Non-pigmented ciliary epithelial cell (primary cell): ENCODE measurements at regions not wholly inside any gene's neighbourhood (a gene's known extent, or its start where the extent isn't known, plus 50 kb on each side); places are given as distances from the start of the nearest gene placed in this dataset.

Experiments
- DNase-seq: peaks from one replicate; pipeline ENCODE4 v3.0.0-alpha.2; 2010; ENCODE audit warnings: low read depth

DNA sequence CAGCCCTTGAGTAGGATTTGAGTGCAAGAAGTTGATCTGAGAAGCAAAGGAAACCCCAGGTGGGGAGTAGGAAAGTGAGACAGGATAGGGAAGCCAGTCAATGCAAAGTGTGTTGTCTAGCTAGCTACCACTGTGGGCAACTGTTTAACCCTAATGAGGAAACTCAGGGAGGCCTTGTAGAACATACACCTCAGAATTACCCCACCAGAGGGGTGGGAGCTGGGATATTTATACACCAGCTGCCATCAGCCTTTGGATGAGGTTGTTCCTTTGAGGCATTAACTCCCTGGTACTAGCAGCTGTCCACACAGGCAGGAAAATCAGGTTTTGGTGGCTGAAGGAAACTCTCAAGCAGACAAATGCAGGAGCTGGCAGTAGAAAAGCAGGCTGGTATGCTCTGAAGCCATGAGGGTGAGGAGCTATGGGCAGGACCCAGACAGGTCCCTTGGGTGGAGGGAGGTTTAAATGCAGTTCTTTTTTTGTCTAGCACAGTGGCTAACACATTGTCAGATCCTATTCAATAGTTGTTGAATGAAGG lies 60.1 kb upstream of the ARID5B start:
- DNase-seq, result no peak

DNA sequence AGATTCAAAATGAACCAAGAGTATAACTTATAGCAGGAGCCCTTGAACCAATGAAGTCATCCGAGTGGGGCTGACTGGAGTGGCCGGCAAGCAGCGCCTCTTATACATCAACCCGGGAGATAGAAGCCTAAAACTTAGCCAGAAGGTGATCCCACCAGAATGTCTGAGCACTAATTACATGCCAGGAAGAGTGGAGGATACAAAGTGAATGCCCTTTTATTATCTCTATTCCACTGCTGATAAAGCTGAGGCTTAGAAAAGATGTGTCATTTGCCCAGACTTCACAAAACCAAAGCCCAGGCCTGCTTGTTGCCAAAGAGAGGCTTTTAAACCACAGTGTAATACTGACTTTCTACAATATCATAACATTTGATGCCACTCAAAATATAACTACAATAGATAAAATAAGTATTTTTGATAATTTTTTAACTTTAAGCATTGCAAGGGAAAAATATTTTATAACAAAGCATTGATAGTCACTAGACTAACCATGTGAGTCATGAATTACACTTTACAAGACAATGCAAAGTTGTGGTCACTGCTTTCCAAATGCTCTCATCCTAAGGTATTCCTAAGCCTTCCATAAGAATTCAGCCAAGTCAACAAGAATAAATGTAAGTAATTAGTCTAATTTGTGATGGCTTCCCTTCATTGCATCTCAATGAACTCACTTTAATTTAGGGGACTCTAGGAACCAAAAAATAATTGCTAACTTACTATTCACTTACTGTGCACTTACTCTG lies 58.6 kb upstream of the ARID5B start:
- peak; percentile 63 for DNase-seq

DNA sequence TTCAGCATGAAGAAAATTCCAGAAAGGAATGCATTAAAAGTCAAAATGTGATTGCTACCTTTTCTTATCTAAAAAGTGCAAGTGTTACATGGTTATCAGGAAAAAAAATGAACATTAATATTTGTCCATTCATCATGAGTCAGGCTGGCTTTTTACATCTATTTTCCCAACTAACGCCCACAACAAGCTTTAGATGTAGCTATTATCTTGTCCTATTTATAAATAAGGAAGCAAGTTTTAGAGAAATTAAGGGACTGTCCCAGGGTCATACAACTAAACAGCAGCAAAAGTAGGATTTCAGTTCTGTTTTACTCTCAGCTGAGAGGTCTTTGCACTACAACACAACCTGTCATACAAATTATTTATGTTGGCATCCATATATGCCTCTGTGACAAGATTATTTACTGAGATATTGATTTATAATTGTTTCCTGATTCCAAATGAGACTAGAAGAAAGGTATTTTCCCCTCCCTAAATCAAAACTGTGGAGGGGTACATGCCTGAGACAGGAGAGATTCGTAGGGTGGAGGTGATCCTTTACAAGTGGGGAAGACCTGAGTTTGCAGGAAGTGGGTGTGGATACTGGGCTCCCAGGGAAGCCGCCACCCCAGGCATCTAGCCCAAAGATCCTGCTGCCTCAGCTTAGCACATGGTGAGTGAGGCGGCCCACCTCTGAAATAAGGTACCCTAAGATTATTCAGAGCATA lies 57.2 kb upstream of the ARID5B start:
- DNase-seq, result no peak

DNA sequence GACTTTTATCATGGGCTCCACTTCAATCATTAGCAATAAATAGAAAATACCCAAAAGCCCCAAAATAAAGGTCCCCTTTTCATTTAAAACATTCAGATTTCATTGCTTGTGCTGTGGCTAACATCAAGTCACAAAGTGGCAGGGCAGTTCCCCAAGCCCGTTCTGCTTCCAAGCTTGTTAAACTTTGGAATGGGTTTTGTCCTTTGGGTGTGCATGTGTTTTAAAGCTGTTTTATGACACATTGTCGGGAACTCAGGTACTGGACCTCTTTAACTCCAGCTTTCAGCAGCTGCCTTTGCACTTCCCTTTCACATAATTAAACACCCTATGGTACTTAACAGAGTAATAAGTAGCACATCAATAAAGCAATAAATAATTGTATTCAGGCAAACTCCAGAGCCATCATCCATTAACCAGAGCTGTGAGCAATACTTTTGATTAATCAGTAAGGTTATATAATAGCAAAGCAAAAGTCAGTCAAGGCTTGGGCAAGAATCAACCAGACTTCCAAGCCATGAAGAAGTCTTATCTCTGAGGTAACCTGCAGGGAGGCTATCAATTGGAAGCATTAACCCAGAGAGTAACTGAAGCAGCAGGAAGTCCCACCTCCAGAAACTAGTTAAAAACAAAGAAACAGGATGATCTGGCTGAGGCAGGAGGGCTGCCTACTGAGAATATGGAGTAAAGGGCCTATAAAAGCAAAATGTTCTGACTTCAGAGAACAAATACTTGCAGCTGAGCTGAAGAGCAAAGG lies 56.1 kb upstream of the ARID5B start:
- no peak for DNase-seq

DNA sequence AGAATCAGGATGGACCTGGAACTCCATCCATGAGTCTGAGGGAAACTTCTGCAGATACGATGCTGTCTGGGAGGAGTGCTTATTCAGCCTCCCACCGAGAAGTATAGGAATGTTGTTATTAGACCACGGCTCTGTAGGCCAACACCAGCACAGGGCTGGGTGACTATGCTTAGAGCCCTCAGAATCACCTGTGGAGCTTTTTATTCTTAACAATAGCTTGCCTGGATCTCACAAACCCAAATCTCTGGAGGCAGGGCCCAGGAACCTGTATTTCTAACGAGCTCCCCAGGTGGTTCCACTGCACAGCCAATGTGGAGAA lies 55.6 kb upstream of the ARID5B start:
- DNase-seq, result no peak

DNA sequence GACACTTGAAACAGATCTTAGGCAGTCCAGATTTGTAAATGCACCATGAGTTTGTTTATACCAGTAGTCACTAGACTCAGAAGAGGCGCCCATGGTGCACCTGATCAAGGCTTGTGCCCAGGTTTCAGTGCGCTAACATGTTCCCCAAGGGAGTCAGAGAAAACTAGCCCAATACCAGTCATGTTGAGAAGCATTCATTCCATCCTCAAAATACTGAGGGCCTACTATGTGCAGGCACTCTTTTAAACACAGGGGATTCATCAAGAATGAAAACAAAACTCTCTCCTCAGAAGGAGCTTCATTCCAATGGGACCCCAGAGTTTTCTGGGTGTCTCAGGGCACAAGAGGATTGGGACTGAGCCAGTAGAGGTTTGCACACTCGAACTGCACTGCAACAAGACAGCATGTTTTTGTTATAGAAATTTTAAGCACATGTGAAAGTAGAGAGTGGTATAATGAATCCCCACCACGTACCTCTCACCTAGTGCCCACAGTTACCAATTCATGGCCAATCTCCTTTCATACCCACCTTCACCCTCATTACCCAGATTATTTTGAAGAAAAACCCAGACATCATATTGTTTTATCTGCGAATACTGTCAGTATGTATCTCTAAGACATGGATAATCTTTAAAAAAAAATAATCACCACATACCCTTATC lies 55.0 kb upstream of the ARID5B start:
- no peak for DNase-seq

DNA sequence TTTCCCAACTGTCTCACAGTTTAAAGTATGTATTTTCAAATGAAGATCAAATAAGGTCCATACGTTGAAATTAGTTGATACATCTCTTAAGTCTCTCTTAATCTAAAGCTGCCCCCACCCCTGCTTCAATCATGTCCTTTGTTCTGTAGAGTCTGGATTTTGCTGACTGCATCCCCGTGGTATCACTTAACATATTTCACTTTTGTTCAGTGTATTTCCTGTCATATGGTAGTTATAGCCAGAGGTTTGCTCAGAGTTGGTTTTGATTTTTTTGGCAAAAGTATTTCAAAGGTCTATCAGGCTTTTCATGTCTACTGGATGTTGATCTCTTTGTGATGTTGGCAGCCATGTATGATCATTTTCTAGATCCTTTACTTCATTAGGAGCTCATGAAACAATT lies 54.4 kb upstream of the ARID5B start:
- DNase-seq, result no peak

DNA sequence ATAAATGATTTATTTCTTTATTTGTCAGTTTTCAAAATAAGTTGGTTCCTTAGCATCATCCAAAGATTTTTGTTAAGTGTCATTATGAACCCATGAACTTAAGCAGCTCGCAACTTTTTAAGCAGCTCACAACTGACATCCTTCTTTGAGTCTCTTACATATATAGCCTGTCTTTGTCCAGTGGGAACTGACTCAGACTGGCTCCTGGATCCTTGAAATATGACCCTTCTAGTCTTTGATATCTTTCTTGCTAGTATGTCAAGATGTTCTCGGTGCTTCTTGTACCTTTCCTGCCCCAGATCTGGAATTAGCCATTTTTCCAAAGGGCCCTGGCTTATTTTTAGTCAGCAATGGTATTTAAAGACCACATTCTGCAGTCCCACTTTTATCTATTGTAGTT lies 53.9 kb upstream of the ARID5B start:
- no peak for DNase-seq

DNA sequence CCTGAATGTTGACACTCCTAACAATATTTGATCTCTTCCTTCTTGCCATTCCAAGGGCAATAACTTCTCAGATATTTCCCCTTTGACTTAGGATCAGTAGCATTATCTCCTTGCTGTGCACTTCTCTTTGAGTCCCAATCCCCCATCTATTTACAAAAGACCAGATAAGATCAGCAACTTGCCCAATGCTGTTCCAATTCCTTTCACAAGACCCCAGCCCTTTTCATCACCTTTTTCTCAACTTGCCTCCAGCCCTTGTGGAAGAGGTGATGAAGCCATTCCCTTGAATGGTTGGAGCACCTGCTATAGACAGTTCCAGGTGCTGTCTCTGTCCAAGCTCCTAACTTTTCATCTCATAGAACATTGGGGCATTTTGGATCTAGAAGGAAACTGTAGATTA lies 51.1 kb upstream of the ARID5B start:
- DNase-seq, result no peak
